GM18517 (cell line): ENCODE measurements at regions not wholly inside any gene's neighbourhood (a gene's known extent, or its start where the extent isn't known, plus 50 kb on each side); places are given as distances from the start of the nearest gene placed in this dataset.

Experiments
- ATAC-seq: cut with Tn5 transposase; IDR thresholded peaks from one replicate; pipeline ENCODE4 v1.9.1; 2021; ENCODE audit warnings: mild to moderate bottlenecking, moderate library complexity; ENCODE audit not compliant: unreplicated experiment

DNA sequence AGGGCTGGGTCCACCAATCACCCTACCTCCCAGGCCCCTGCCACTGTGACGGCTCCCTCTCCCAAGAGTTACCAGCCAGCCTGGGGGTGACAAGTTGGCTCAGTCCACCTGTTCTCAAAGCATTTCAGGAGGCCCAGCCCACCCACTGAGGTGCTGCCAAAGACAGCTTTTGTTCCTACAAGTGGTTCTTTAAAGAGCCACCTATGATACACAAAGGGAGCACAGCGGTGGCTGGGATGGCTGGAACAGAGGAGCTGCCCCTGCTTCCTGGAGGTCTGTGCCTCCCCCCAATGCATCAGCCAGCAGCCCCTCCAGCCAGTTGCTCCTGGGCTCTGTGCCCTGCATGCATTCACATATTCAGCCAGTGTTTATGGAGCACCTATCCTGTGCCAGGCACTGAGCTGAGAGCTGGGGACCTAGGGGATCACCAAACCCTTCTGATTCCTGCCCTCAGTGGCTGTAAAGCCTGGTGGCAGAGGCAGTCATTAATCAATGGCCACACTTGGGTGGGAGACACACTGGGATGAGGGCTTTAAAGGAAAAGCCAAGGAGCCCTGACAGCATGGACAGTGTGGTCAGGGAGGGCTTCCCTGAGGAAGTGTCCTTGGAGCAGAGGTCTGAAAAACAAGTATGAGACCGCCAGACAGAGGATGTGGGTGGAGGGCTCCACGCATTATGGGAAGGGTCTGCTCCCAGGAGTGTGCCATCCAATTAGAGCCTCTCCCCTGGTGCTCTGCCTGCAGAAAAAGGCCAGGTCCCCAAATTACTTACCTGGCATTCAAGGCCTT, 107.1 kb upstream of the LINGO1 start:
- no peak for ATAC-seq

GRCh38 chr15:77738441-77739302, 106.0 kb upstream of the LINGO1 start:
- no peak for ATAC-seq

- no peak for ATAC-seq
These were observed 105.3 kb upstream of the LINGO1 start for GRCh38 chr15:77738038-77738370.

- no peak for ATAC-seq
These were observed 104.7 kb upstream of the LINGO1 start for GRCh38 chr15:77737238-77738037.

DNA sequence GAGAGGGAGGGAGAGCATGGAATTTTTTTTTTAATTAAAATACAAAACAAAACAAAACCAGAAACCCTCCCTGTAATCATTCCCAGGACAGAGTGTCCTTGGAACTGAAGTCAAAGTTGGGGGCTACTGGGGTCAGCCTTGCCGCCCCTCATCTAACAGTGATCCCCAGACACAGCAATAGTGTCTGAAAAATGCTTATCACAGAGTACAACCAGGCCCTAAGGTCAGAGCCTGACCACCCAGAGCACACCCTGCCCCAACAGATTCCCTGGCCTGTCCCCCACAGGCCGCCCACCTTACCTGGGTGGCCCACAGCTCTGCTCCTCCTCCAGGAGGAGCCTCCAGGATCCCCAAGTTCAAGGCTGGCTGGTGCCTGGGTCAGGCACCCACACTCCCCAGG, 101.6 kb upstream of the LINGO1 start:
- ATAC-seq: no peak

DNA sequence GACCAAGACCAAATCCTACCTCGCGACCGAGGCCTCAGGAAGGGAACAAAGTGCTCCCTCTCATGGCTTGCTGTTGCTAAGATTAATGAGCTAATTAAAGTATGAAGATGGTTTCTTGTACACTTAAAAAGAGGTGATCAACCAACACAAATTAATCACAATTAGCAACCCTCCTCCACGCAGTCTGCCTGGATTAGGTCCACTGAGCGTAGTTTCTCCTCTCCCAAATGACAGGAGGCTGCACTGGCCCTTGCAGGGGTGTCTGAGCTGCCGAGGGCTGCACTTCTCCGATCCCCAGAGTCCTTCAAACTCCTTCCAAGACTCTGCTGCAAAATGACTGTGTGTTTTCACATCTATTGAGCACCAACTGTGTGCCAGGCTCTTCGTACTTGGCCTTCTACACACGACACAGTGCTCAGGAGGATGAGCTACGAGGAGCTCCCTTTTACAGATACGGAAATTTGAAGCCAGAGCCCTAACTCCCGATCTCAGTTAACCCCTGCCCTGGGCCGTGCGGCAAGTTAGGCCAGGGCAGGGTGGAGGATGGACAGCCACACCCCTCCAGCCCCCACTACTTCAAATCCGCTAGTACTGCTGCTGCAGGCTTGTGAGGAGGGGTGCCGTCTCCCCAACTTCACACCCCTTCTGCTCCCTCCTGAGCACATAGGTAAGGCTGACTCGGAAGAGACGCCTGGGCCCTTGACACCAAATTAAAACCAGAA, 101.0 kb upstream of the LINGO1 start:
- no peak for ATAC-seq

DNA sequence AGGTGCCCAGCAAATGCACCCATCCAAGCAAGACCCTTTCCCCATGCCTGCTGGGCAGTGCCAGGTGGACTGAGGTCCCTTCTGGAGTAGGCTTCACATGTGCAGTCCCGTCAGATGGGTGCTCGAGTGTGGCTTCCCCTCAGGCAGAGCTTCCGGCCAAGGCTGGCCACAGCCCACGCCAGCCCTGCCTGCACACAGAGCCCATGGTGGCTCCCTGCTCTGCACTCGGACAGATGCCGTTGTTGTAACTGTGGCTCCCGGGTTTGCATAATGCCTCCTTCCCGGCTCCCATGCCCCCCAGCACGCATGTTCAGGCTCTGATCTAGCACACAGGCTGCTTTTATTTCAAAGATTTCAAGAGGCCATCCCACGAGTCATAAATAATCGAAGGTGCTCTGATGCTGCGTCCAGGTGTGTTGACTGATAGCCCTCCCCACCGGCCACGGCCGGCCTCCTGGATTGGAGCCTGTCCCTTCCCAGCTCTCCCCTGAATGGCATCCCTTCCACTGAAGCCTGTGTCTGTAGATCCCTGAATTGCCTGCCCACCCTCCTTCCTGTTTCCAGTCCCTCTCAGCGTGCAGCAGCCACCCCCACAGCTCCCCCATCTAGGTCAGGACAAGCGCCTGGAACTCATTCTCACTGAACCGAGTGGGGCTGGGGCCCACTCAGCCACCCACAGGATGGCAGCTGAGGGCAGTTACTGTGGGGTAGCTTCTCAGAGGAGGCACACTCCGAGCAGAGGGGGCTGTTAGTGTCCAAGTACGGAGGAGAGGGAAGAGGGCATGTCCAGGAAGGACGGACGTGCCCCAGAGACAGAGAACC, 100.0 kb upstream of the LINGO1 start:
- no peak for ATAC-seq

GRCh38 chr15:77731945-77732344, 99.2 kb upstream of the LINGO1 start:
- no peak for ATAC-seq

GRCh38 chr15:77731067-77731466, 98.4 kb upstream of the LINGO1 start:
- no peak for ATAC-seq

GRCh38 chr15:77727635-77728304, 95.1 kb upstream of the LINGO1 start:
- no peak for ATAC-seq

DNA sequence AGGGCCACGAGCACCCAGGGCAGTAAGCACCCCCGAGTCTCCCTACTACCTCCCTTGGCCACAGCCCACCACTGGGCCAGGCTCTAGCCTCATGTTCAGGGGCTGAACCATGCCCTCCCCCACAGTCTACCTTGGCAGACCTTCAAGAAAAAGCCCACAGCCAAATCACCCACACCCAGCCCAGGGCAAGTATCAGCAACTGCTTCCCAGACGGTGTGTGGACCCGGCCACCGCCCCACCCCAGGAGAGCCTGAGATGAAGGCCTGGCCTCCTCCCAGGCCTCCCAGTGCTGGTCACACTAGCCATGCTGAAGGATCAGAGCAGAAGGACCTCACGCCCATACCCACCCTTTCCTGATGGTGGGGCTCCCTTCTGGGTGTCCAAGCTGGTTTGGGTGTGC, 92.0 kb upstream of the LINGO1 start:
- ATAC-seq: no peak

- ATAC-seq: no peak
These were observed 91.0 kb upstream of the LINGO1 start for GRCh38 chr15:77723756-77724155.

GRCh38 chr15:77722759-77723460, 90.2 kb upstream of the LINGO1 start:
- no peak for ATAC-seq

- ATAC-seq: no peak
These were observed 89.3 kb upstream of the LINGO1 start for GRCh38 chr15:77721963-77722362.

DNA sequence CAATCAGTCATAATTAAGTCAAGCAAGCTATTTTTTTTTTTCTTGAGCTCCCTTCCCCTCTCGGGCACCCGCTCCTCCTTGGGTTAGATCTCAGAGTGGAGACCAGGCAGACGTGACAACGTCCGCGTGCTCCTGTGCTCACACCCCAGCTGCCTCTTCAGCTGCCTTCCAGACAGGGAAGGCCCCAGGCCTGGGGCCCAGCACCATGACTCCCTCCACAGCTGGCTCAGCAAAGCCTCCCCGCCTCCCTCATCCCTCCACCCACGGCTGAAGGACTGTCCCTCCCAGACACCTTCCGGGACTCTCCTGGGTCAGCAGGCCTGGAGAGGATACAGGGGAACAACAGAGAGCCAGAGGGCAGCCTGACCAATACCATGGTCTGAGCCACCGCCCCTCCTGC, 87.9 kb upstream of the LINGO1 start:
- no peak for ATAC-seq

DNA sequence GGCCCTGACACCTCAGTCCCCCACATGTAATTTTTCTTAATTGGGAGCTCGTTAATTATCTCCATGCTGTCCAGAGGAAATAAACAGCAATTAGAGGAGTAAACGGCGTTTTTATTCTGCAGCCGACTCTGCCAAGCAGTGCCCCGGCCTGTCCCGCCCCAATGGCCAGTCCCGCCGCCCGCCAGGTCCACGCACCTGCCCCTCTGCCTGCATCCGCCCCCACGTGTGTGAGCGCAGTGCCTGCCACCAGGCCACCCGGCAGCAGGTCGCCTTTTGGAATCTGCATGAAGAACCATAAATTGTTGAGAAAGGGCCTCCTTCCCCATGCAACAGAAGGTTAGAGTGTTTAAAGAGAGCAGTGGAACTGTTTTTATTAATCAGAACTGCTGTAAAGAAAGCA, 87.5 kb upstream of the LINGO1 start:
- no peak for ATAC-seq

DNA sequence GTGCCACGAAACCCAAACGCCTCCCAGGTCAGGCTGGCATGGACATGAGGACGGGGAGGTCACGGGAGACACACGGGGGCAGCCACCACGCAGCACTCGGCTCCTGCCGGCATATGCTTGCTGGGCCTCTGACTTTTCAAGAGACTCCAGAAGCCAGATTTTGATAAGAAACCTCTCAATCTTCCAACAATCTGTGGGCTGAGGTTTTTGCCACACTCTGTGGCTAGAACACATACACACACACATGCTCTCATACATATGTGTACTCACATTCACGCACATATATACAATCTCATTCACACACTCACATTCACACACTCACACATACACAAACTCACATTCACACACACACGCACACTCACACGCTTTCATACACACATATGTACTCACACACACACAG, 86.7 kb upstream of the LINGO1 start:
- no peak for ATAC-seq

DNA sequence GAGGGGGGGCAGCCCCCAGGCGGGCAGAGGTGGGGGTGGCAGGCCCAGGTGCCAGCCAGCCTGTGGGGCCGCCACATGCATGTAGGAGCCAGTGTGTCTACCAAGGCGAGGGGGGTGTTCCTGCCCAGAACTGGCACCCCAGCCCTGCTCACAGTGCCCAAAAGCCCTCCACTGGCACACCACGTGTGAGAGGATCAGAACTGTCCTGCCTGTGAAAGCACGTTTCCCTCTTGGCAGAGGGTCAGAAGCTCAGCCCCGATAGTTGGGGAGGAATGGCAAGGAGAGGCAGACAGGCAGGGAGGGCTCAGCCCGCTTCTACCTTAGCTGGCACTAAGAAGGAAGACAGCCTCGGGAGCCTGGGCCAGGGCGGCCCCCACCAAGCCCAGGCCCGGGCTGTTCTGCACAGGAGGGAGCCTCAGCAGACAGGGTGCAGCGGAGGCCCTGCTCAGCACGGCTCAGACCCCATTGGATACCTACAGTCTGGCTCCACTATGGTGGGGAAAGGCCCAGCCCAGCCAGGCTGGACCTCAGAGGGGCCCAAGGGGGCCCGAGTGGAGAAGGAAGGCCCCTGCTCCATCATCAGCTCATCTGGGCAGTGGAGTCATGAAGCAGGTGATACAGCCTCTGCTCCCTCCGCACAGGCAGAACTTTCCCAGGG, 84.8 kb upstream of the LINGO1 start:
- ATAC-seq: no peak
